CD4-positive, alpha-beta T cell (primary cell): ENCODE measurements at regions not wholly inside any gene's neighbourhood (a gene's known extent, or its start where the extent isn't known, plus 50 kb on each side); places are given as distances from the start of the nearest gene placed in this dataset.

ENCODE experiments used
- ATAC-seq: fragments of 200-7000 bp; cut with Tn5 transposase; one replicate; pipeline ENCODE4 v1.10.0; 2022; ENCODE audit warnings: mild to moderate bottlenecking; ENCODE audit not compliant: poor library complexity
- CTCF ChIA-PET: fragments of 350-600 bp; sonication (Branson Sonifier 250); formaldehyde crosslinking; loops from one replicate; lab custom pipeline; 2021; ENCODE audit warnings: antibody characterized with exemption, inconsistent platforms; lab: Charles Lee
- POLR2A ChIA-PET: fragments of 350-600 bp; sonication (Branson Sonifier 250); formaldehyde crosslinking; loops from one replicate; lab custom pipeline; 2021; ENCODE audit warnings: antibody characterized with exemption, inconsistent platforms; lab: Charles Lee
- DNase-seq, 14 experiments: peaks; one replicate each; pipeline ENCODE4 v3.0.0-alpha.2; 2013 to 2020; ENCODE audit warnings: mixed read lengths in 2 of 14
- H3K27ac ChIP-seq, 2 donors: one replicate each; pipeline versions ENCODE4 v1.5.1 to v1.7.0; 2013; ENCODE audit warnings: low read length in 2 of 2, low read depth in 1 of 2, mild to moderate bottlenecking in 1 of 2
- H3K27me3 ChIP-seq, 2 experiments: 1 replicate in 1 of 2; 2 replicates in 1 of 2; pipeline versions ENCODE4 v1.6.1 to v1.7.0; 2013; ENCODE audit warnings: low read length in 2 of 2, control low read depth in 1 of 2, mild to moderate bottlenecking in 1 of 2, moderate library complexity in 1 of 2; ENCODE audit not compliant: insufficient read depth in 2 of 2, control insufficient read depth in 1 of 2
- H3K36me3 ChIP-seq: one replicate; pipeline ENCODE4 v1.6.1; 2013; ENCODE audit warnings: low read length, control low read depth; ENCODE audit not compliant: insufficient read depth
- H3K4me1 ChIP-seq: one replicate; pipeline ENCODE4 v1.6.1; 2013; ENCODE audit warnings: low read length, control low read depth; ENCODE audit not compliant: insufficient read depth
- H3K4me3 ChIP-seq: one replicate; pipeline ENCODE4 v1.5.1; 2013; ENCODE audit warnings: mild to moderate bottlenecking, low read length, moderate library complexity
- H3K9me3 ChIP-seq, 2 experiments: 1 replicate in 1 of 2; 2 replicates in 1 of 2; pipeline versions ENCODE4 v1.6.1 to v1.7.0; 2013; ENCODE audit warnings: low read length in 2 of 2, mild to moderate bottlenecking in 2 of 2, control low read depth in 1 of 2, moderate library complexity in 1 of 2; ENCODE audit not compliant: control insufficient read depth in 1 of 2, insufficient read depth in 1 of 2
- H3K27ac Mint-ChIP-seq: one replicate; pipeline ENCODE4 v1.8.0; 2020; ENCODE audit warnings: mixed read lengths
- H3K27me3 Mint-ChIP-seq: one replicate; pipeline ENCODE4 v1.8.0; 2021; ENCODE audit warnings: mixed read lengths
- H3K36me3 Mint-ChIP-seq: one replicate; pipeline ENCODE4 v1.8.0; 2021; ENCODE audit warnings: low read depth, mixed read lengths
- H3K4me1 Mint-ChIP-seq: one replicate; pipeline ENCODE4 v1.8.0; 2021; ENCODE audit warnings: low read depth, mixed read lengths
- H3K4me3 Mint-ChIP-seq: one replicate; pipeline ENCODE4 v1.8.0; 2020; ENCODE audit warnings: mild to moderate bottlenecking, mixed read lengths
- H3K9me3 Mint-ChIP-seq: one replicate; pipeline ENCODE4 v1.8.0; 2020; ENCODE audit warnings: mixed read lengths
- CTCF ChIP-seq: fragments of 200-600 bp; IDR thresholded peaks from one replicate; pipeline ENCODE4 v1.8.0; 2022; ENCODE audit warnings: antibody characterized with exemption, mild to moderate bottlenecking
- intact Hi-C, 2 experiments: fragments of 100-400 bp; cut with DNase I in 1 of 2; cut with micrococcal nuclease in 1 of 2; formaldehyde crosslinking; loops; one replicate each; pipeline versions ENCODE4 v1.15.1 to v1.9.0; 2023 to 2025; cut with DNase I, micrococcal nuclease

GRCh38 chr7:53917637-53918036 lies 624.5 kb upstream of the VSTM2A start:
- Mint-ChIP-seq H3K9me3 (peaks cover 20% of the 10 kb centered on the region), H3K27me3 (no peaks in the 10 kb centered on the region), H3K36me3 (no peaks in the 10 kb centered on the region), H3K27ac (no peak overlapping the region), H3K4me3 (no peak overlapping the region), H3K4me1 (no peaks in the 10 kb centered on the region)
- Histone ChIP-seq H3K4me1 (no peaks in the 10 kb centered on the region), H3K27ac (no peak overlapping the region), H3K9me3 (peaks cover 3 to 4% of the 10 kb centered on the region in 2 experiments), H3K27me3 (no peaks in the 10 kb centered on the region), H3K4me3 (no peak overlapping the region), H3K36me3 (no peaks in the 10 kb centered on the region)
- CTCF ChIA-PET: no interaction called here
- intact Hi-C loops: no loop called here
- DNase-seq (no peak), ATAC-seq (no peak)
- TF ChIP-seq CTCF: no peak
- POLR2A ChIA-PET: no interaction called here

GRCh38 chr7:53920011-53920410 lies 622.2 kb upstream of the VSTM2A start:
- Histone ChIP-seq H3K27me3 (no peaks in the 10 kb centered on the region), H3K9me3 (peaks cover 0 to 7% of the 10 kb centered on the region in 2 experiments), H3K4me3 (no peak overlapping the region), H3K4me1 (no peaks in the 10 kb centered on the region), H3K36me3 (no peaks in the 10 kb centered on the region), H3K27ac (no peak overlapping the region)
- Mint-ChIP-seq H3K4me1 (no peaks in the 10 kb centered on the region), H3K27me3 (no peaks in the 10 kb centered on the region), H3K36me3 (no peaks in the 10 kb centered on the region), H3K9me3 (peaks cover 20% of the 10 kb centered on the region), H3K27ac (no peak overlapping the region), H3K4me3 (no peak overlapping the region)
- ChIA-PET CTCF (no interaction called here), POLR2A (no interaction called here)
- no peak for TF ChIP-seq CTCF
- no peak for DNase-seq
- intact Hi-C loops: no loop called here
- no peak for ATAC-seq

- H3K9me3 ChIP-seq: peaks cover 0 to 3% of the 10 kb centered on the region in 2 experiments
- H3K27me3 ChIP-seq: no peaks in the 10 kb centered on the region
- intact Hi-C loops: no loop called here
- no peak overlapping the region for H3K27ac ChIP-seq
- Mint-ChIP-seq H3K4me3 (no peak overlapping the region), H3K9me3 (peaks cover 26% of the 10 kb centered on the region), H3K27ac (no peak overlapping the region), H3K27me3 (no peaks in the 10 kb centered on the region), H3K4me1 (no peaks in the 10 kb centered on the region), H3K36me3 (no peaks in the 10 kb centered on the region)
- ATAC-seq: no peak
- ChIA-PET POLR2A (no interaction called here), CTCF (no interaction called here)
- no peaks in the 10 kb centered on the region for H3K36me3 ChIP-seq
- no peak for DNase-seq
- H3K4me3 ChIP-seq: no peak overlapping the region
- H3K4me1 ChIP-seq: no peaks in the 10 kb centered on the region
- no peak for TF ChIP-seq CTCF
Observed at GRCh38 chr7:53940483-53940882, 601.7 kb upstream of the VSTM2A start.
